HepG2 (cell line): ENCODE measurements at regions not wholly inside any gene's neighbourhood (a gene's known extent, or its start where the extent isn't known, plus 50 kb on each side); places are given as distances from the start of the nearest gene placed in this dataset.

ENCODE experiments used
- ATAC-seq: fragments of 200-7000 bp; cut with Tn5 transposase; 3 replicates; pipeline ENCODE4 v1.9.1; 2020; ENCODE audit warnings: mild to moderate bottlenecking, moderate library complexity
- BruUV-seq: library from RNA; stranded (reverse); fragments of 400-500 nt; replicated peaks from 2 replicates; lab custom pipeline; 2021; lab: Mats Ljungman, UMichigan
- CTCF ChIA-PET: fragments of 300-600 bp; formaldehyde crosslinking; extraction: SDS; loops from one replicate; lab custom pipeline; 2021; ENCODE audit warnings: low total read pairs, inconsistent platforms, low intra/inter-chr PET ratio; lab: Yijun Ruan, JAX
- POLR2A ChIA-PET: fragments of 350-600 bp; sonication (Branson Sonifier 250); formaldehyde crosslinking; loops from one replicate; lab custom pipeline; 2020; ENCODE audit warnings: antibody characterized with exemption, inconsistent platforms; lab: Yijun Ruan, JAX
- DNase-seq: peaks from one replicate; pipeline ENCODE4 v3.0.0-alpha.2; 2015; ENCODE audit warnings: low spot score
- FAIRE-seq: peaks from 3 replicates; lab custom pipeline; 2011; peaks lifted over from hg19 to GRCh38; lab: Jason Lieb, UNC
- H2AFZ ChIP-seq: one replicate; pipeline ENCODE4 v1.6.1; 2011; ENCODE audit warnings: low read length, inconsistent platforms
- H3K27ac ChIP-seq: fragments of 300-600 bp; 3 replicates; pipeline ENCODE4 v1.8.0; 2011; ENCODE audit warnings: mixed run types, mild to moderate bottlenecking, mixed read lengths, low read length, inconsistent platforms; ENCODE audit not compliant: insufficient read depth; ENCODE audit errors: extremely low read length
- H3K27me3 ChIP-seq, 2 experiments: fragments of 200-600 bp in 1 of 2; 2 replicates in 1 of 2; 3 replicates in 1 of 2; pipeline versions ENCODE4 v1.6.0 to v1.8.0; 2011; ENCODE audit warnings: low read length in 2 of 2, mild to moderate bottlenecking in 2 of 2, moderate library complexity in 2 of 2, inconsistent platforms in 1 of 2; ENCODE audit not compliant: insufficient read depth in 2 of 2, control insufficient read depth in 1 of 2
- H3K36me3 ChIP-seq, 2 experiments: fragments of 200-600 bp in 1 of 2; replicated peaks in 1 of 2; 2 replicates in 1 of 2; 3 replicates in 1 of 2; pipeline versions ENCODE4 v1.5.1 to v1.8.0; 2011; ENCODE audit warnings: low read length in 2 of 2, inconsistent platforms in 1 of 2; ENCODE audit not compliant: insufficient read depth in 2 of 2, control insufficient read depth in 1 of 2
- H3K4me1 ChIP-seq: 2 replicates; pipeline ENCODE4 v1.5.1; 2012; ENCODE audit warnings: low read length, inconsistent platforms; ENCODE audit not compliant: insufficient read depth
- H3K4me2 ChIP-seq: 2 replicates; pipeline ENCODE4 v1.6.0; 2011; ENCODE audit warnings: low read depth, low read length, inconsistent platforms
- H3K4me3 ChIP-seq, 3 experiments: fragments of 200-600 bp in 1 of 3; sonication (generic), shearing (Covaris generic) in 1 of 3; replicated peaks in 1 of 3; 2 replicates each; pipeline ENCODE4 v1.5.1; 2011 to 2016; ENCODE audit warnings: low read length in 3 of 3, inconsistent platforms in 2 of 3, low read depth in 2 of 3, mild to moderate bottlenecking in 2 of 3, control low read depth in 1 of 3, mixed read lengths in 1 of 3; ENCODE audit not compliant: insufficient read depth in 1 of 3
- H3K79me2 ChIP-seq: one replicate; pipeline ENCODE4 v1.6.1; 2011; ENCODE audit warnings: low read length, inconsistent platforms; ENCODE audit not compliant: insufficient read depth
- H3K9ac ChIP-seq: 2 replicates; pipeline ENCODE4 v1.6.0; 2011; ENCODE audit warnings: mild to moderate bottlenecking, low read depth, low read length, inconsistent platforms; ENCODE audit not compliant: insufficient read depth
- H3K9me3 ChIP-seq: 2 replicates; pipeline ENCODE4 v1.5.1; 2012; ENCODE audit warnings: mild to moderate bottlenecking, low read length
- H4K20me1 ChIP-seq: 2 replicates; pipeline ENCODE4 v1.6.0; 2011; ENCODE audit warnings: inconsistent platforms, mild to moderate bottlenecking, low read length, moderate library complexity; ENCODE audit not compliant: insufficient read depth
- AKAP8 ChIP-seq: sonication (generic); formaldehyde crosslinking; IDR thresholded peaks from 2 replicates; pipeline ENCODE4 v1.5.1; 2020; ENCODE audit warnings: mild to moderate bottlenecking, missing genetic modification reagents
- HNRNPL ChIP-seq: fragments of 200-400 bp; formaldehyde crosslinking; IDR thresholded peaks from 2 replicates; pipeline ENCODE4 v1.6.1; 2017; ENCODE audit warnings: mild to moderate bottlenecking, low read depth, low read length
- KLF15 ChIP-seq: sonication (generic); formaldehyde crosslinking; IDR thresholded peaks from 2 replicates; pipeline ENCODE4 v1.8.1; 2023; ENCODE audit warnings: borderline replicate concordance, mild to moderate bottlenecking, inconsistent platforms, missing genetic modification reagents, mixed read lengths
- RFXAP ChIP-seq: sonication (generic); formaldehyde crosslinking; IDR thresholded peaks from 2 replicates; pipeline ENCODE4 v1.4.0; 2020; ENCODE audit warnings: missing genetic modification reagents, borderline replicate concordance
- RORA ChIP-seq: sonication (generic); formaldehyde crosslinking; IDR thresholded peaks from 2 replicates; pipeline ENCODE4 v1.5.0; 2020; ENCODE audit warnings: mild to moderate bottlenecking, missing genetic modification reagents, moderate library complexity
- SP140L ChIP-seq: sonication (generic); formaldehyde crosslinking; IDR thresholded peaks from 2 replicates; pipeline ENCODE4 v1.4.0; 2020; ENCODE audit warnings: missing genetic modification reagents, borderline replicate concordance
- ZFAT ChIP-seq: sonication (generic); formaldehyde crosslinking; conservative IDR thresholded peaks from 2 replicates; pipeline ENCODE4 v1.8.1; 2023; ENCODE audit warnings: missing genetic modification reagents, inconsistent platforms
- ZNF557 ChIP-seq: sonication (generic); formaldehyde crosslinking; IDR thresholded peaks from 2 replicates; pipeline ENCODE4 v1.4.0; 2020; ENCODE audit warnings: missing genetic modification reagents
- ZNF614 ChIP-seq: IDR thresholded peaks from 2 replicates; pipeline ENCODE4 v1.6.1; 2018; ENCODE audit warnings: missing biosample characterization, missing genetic modification reagents, inconsistent platforms, borderline replicate concordance
- ZNF772 ChIP-seq: sonication (generic); formaldehyde crosslinking; IDR thresholded peaks from 2 replicates; pipeline ENCODE4 v1.5.0; 2020; ENCODE audit warnings: mild to moderate bottlenecking, missing genetic modification reagents
- in situ Hi-C: cut with HindIII; loops from 2 replicates; pipeline ENCODE4 v1.10.0; 2017; ENCODE audit warnings: low pct_unique_long_range_greater_than_20kb; ENCODE audit not compliant: extremely low pct_ligation_motif_present
- intact Hi-C: fragments of 100-400 bp; cut with micrococcal nuclease; formaldehyde crosslinking; loops from one replicate; pipeline ENCODE4 v1.10.0; 2022; ENCODE audit not compliant: unreplicated experiment
- TF ChIP-seq, protein P1 (sequence below): sonication (generic); formaldehyde crosslinking; IDR thresholded peaks from 2 replicates; pipeline ENCODE4 v1.4.0; 2020; ENCODE audit warnings: missing genetic modification reagents, mild to moderate bottlenecking, borderline replicate concordance
- TF ChIP-seq, protein P2 (sequence below): sonication (generic); formaldehyde crosslinking; IDR thresholded peaks from 2 replicates; pipeline ENCODE4 v1.5.0; 2020; ENCODE audit warnings: missing genetic modification reagents

DNA sequence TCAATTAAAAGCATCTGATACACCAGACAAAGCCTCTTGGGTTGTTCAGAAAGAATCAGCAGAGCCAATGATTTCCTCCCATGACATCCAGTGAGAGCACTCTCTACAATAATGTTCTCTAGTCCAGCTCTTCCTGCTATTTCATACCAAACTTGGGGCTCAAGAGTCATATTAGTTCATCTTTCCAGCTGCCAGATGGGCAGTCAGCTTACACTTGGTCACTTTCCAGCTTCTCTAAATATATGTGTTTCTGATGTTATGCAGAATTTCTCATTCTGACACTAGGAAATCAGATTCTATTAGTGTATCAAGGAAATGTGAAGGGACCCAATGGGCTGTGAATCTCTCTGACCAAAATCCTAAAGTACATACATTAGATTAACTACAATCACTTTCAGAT is 148.9 kb downstream of the ENC1 start:
- Histone ChIP-seq H3K4me1 (peaks cover 23% of the 10 kb centered on the region), H3K36me3 (no peaks in the 10 kb centered on the region; a peak in 1 of 5 replicates), H3K79me2 (no peaks in the 10 kb centered on the region), H3K9ac (no peak overlapping the region), H3K4me2 (no peak overlapping the region), H3K4me3 (no peak overlapping the region), H3K27ac (no peak overlapping the region), H4K20me1 (no peaks in the 10 kb centered on the region), H3K9me3 (no peaks in the 10 kb centered on the region), H3K27me3 (no peaks in the 10 kb centered on the region), H2AFZ (no peak overlapping the region)
- no peak for FAIRE-seq
- no peak for ATAC-seq
- intact Hi-C loops: no loop called here
- in situ Hi-C loops: no loop called here
- TF ChIP-seq AKAP8 (CRISPR knock-in tag) (no peak), ZNF557 (no peak), ZFAT (no peak), ZNF614 (CRISPR knock-in tag) (no peak), RFXAP (no peak), SP140L (CRISPR knock-in tag) (no peak), KLF15 (CRISPR knock-in tag) (no peak), RORA (CRISPR knock-in tag) (no peak), ZNF772 (CRISPR knock-in tag) (no peak), HNRNPL (no peak)
- TF ChIP-seq, protein P1, sequence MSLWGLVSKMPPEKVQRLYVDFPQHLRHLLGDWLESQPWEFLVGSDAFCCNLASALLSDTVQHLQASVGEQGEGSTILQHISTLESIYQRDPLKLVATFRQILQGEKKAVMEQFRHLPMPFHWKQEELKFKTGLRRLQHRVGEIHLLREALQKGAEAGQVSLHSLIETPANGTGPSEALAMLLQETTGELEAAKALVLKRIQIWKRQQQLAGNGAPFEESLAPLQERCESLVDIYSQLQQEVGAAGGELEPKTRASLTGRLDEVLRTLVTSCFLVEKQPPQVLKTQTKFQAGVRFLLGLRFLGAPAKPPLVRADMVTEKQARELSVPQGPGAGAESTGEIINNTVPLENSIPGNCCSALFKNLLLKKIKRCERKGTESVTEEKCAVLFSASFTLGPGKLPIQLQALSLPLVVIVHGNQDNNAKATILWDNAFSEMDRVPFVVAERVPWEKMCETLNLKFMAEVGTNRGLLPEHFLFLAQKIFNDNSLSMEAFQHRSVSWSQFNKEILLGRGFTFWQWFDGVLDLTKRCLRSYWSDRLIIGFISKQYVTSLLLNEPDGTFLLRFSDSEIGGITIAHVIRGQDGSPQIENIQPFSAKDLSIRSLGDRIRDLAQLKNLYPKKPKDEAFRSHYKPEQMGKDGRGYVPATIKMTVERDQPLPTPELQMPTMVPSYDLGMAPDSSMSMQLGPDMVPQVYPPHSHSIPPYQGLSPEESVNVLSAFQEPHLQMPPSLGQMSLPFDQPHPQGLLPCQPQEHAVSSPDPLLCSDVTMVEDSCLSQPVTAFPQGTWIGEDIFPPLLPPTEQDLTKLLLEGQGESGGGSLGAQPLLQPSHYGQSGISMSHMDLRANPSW (CRISPR knock-in tag): no peak
- TF ChIP-seq, protein P2, sequence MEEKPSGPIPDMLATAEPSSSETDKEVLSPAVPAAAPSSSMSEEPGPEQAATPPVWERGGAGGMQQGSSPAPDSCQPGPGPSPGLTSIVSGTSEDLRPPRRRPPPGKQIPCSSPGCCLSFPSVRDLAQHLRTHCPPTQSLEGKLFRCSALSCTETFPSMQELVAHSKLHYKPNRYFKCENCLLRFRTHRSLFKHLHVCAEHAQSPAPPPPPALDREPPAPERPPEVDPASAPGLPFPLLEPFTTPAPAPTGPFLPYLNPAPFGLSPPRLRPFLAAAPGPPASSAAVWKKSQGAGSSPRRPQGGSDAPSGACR: no peak
- CTCF ChIA-PET: no interaction called here
- POLR2A ChIA-PET: no interaction called here
- BruUV-seq: no TSS peak
- DNase-seq: no peak
